GM12878 (cell line): ENCODE measurements at regions not wholly inside any gene's neighbourhood (a gene's known extent, or its start where the extent isn't known, plus 50 kb on each side); places are given as distances from the start of the nearest gene placed in this dataset.
"Not testable (repeated sequence)": the region's sequence is repeated elsewhere in the genome, so short reads cannot be mapped to it uniquely, and the experiment has no call there.

ENCODE experiments used
- ATAC-seq: fragments of 200-7000 bp; cut with Tn5 transposase; 3 replicates; pipeline ENCODE4 v1.9.1; 2020; ENCODE audit warnings: mild to moderate bottlenecking, moderate library complexity
- BruUV-seq: library from RNA; stranded (reverse); fragments of 400-500 nt; replicated peaks from 2 replicates; lab custom pipeline; 2021; lab: Mats Ljungman, UMichigan
- CTCF ChIA-PET: fragments of 300-600 bp; sonication (Branson Sonifier 250); formaldehyde crosslinking; extraction: SDS; loops from one replicate; lab custom pipeline; 2021; ENCODE audit warnings: inconsistent platforms; lab: Yijun Ruan, JAX
- POLR2A ChIA-PET: fragments of 350-600 bp; formaldehyde crosslinking; extraction: SDS; loops from one replicate; lab custom pipeline; 2021; ENCODE audit warnings: inconsistent platforms; lab: Charles Lee
- RAD21 ChIA-PET: fragments of 300-600 bp; sonication (Branson Sonifier 250); formaldehyde crosslinking; loops from one replicate; lab custom pipeline; 2023; ENCODE audit warnings: antibody characterized with exemption; ENCODE audit not compliant: unreplicated experiment; lab: Charles Lee
- SMC1A ChIA-PET: fragments of 300-600 bp; sonication (Branson Sonifier 250); formaldehyde crosslinking; loops from one replicate; lab custom pipeline; 2023; ENCODE audit not compliant: unreplicated experiment, uncharacterized antibody; lab: Charles Lee
- DNase-seq: peaks from one replicate; pipeline ENCODE4 v3.0.0-alpha.2; 2011; ENCODE audit warnings: low read depth, low spot score
- FAIRE-seq: peaks from 3 replicates; lab custom pipeline; 2011; peaks lifted over from hg19 to GRCh38; lab: Jason Lieb, UNC
- H2AFZ ChIP-seq: 2 replicates; pipeline ENCODE4 v1.6.0; 2011; ENCODE audit warnings: low read depth, low read length, control low read depth; ENCODE audit not compliant: control insufficient read depth
- H3K27ac ChIP-seq: 2 replicates; pipeline ENCODE4 v1.5.1; 2011; ENCODE audit warnings: control low read depth; ENCODE audit not compliant: control insufficient read depth, insufficient read depth
- H3K27me3 ChIP-seq, 2 experiments: replicated peaks in 1 of 2; 2 replicates each; pipeline versions ENCODE4 v1.6.0 to v1.6.1; 2011; ENCODE audit warnings: low read length in 1 of 2; ENCODE audit not compliant: control insufficient read depth in 2 of 2, insufficient read depth in 2 of 2
- H3K36me3 ChIP-seq, 2 experiments: 2 replicates each; pipeline ENCODE4 v1.5.1; 2011; ENCODE audit warnings: low read length in 1 of 2; ENCODE audit not compliant: control insufficient read depth in 2 of 2, insufficient read depth in 2 of 2
- H3K4me1 ChIP-seq: 2 replicates; pipeline ENCODE4 v1.6.1; 2011; ENCODE audit warnings: mild to moderate bottlenecking, low read length, moderate library complexity, mixed read lengths; ENCODE audit not compliant: control insufficient read depth, insufficient read depth
- H3K4me2 ChIP-seq: 2 replicates; pipeline ENCODE4 v1.6.0; 2011; ENCODE audit warnings: control low read depth; ENCODE audit not compliant: control insufficient read depth, insufficient read depth
- H3K4me3 ChIP-seq: fragments of 200-600 bp; sonication (generic); 2 replicates; pipeline ENCODE4 v1.5.1; 2016
- H3K79me2 ChIP-seq: 2 replicates; pipeline ENCODE4 v1.6.0; 2011; ENCODE audit warnings: low read length; ENCODE audit not compliant: control insufficient read depth, insufficient read depth
- H3K9ac ChIP-seq: 2 replicates; pipeline ENCODE4 v1.8.0; 2011; ENCODE audit warnings: low read length, control low read depth, mixed read lengths; ENCODE audit not compliant: control insufficient read depth, insufficient read depth
- H3K9me3 ChIP-seq: replicated peaks from 3 replicates; pipeline ENCODE4 v1.5.1; 2011; ENCODE audit warnings: mild to moderate bottlenecking, low read length; ENCODE audit not compliant: control insufficient read depth, insufficient read depth
- H4K20me1 ChIP-seq: 2 replicates; pipeline ENCODE4 v1.6.0; 2011; ENCODE audit not compliant: control insufficient read depth, insufficient read depth
- CHD4 ChIP-seq: fragments of 200-600 bp; sonication (generic); IDR thresholded peaks from 2 replicates; pipeline ENCODE4 v1.6.1; 2016; ENCODE audit warnings: mild to moderate bottlenecking
- DPF2 ChIP-seq: fragments of 450-650 bp; IDR thresholded peaks from 2 replicates; pipeline ENCODE4 v1.6.1; 2017; ENCODE audit warnings: mild to moderate bottlenecking
- RUNX3 ChIP-seq: IDR thresholded peaks from 2 replicates; pipeline ENCODE4 v1.6.1; 2012; ENCODE audit warnings: low read length, inconsistent platforms
- SPI1 ChIP-seq: IDR thresholded peaks from 2 replicates; pipeline ENCODE4 v1.6.1; 2011; ENCODE audit warnings: low read depth, mild to moderate bottlenecking, low read length, moderate library complexity, borderline replicate concordance; ENCODE audit not compliant: insufficient read depth
- USF2 ChIP-seq: IDR thresholded peaks from 2 replicates; pipeline ENCODE4 v1.6.1; 2011; ENCODE audit warnings: low read depth, low read length, improper control_type of control experiment, borderline replicate concordance
- WGBS: methylation state at CpG from one replicate; pipeline ENCODE4 v1.1.6; 2016; ENCODE audit warnings: low lambda C conversion rate; ENCODE audit not compliant: insufficient replicate concordance, insufficient coverage; ENCODE audit errors: missing lambda C conversion rate; 5-methylcytosine and 5-hydroxymethylcytosine counted together
- in situ Hi-C: fragments of 300-500 bp; cut with MboI; formaldehyde crosslinking; loops from 9 replicates; pipeline ENCODE4 v1.14.3; 2018; ENCODE audit warnings: mixed read lengths
- intact Hi-C: fragments of 100-400 bp; cut with micrococcal nuclease; formaldehyde crosslinking; loops from one replicate; pipeline ENCODE4 v1.14.2; 2022; ENCODE audit not compliant: unreplicated experiment
- TF ChIP-seq, protein P1 (sequence below): fragments of 450-650 bp; formaldehyde crosslinking; IDR thresholded peaks from 2 replicates; pipeline ENCODE4 v1.4.0; 2020; ENCODE audit warnings: mild to moderate bottlenecking, moderate library complexity
- TF ChIP-seq, protein P2 (sequence below): fragments of 450-650 bp; formaldehyde crosslinking; IDR thresholded peaks from 2 replicates; pipeline ENCODE4 v1.4.0; 2022; ENCODE audit warnings: mild to moderate bottlenecking, moderate library complexity
- TF ChIP-seq, protein P3 (sequence below): IDR thresholded peaks from 2 replicates; pipeline ENCODE4 v1.6.1; 2012; ENCODE audit warnings: low read depth, low read length, improper control_type of control experiment

- RAD21 ChIA-PET, ATAC-seq: not testable (repeated sequence)
Measured at GRCh38 chr5:50581845-50582244, 84.6 kb upstream of the PARP8 start.

DNA sequence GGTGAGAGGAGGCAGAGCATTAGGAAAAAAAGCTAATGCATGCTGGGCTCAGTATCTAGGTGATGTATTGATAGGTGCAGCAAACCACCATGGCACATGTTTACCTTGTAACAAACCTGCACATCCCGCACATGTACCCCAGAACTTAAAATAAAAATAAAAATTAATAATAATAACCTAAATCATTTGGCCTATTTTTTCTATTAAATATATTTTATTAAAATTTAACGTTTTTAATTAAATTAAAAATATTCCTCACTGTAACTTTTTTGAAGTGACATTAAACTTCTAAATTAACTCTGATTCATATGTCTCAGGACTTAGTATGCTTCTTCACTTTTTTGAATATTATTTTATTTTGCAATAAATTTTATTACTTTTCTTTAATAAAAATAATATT lies 83.7 kb upstream of the PARP8 start:
- FAIRE-seq (no peak), DNase-seq (no peak), ATAC-seq (no peak)
- intact Hi-C loops = no loop called here
- Histone ChIP-seq H3K4me2 (no peak overlapping the region), H3K27me3 (no peaks in the 10 kb centered on the region), H3K79me2 (no peaks in the 10 kb centered on the region), H3K4me3 (no peak overlapping the region), H3K36me3 (no peaks in the 10 kb centered on the region), H3K9ac (no peak overlapping the region), H4K20me1 (no peaks in the 10 kb centered on the region), H3K4me1 (no peaks in the 10 kb centered on the region), H3K27ac (no peak overlapping the region), H2AFZ (no peak overlapping the region), H3K9me3 (no peaks in the 10 kb centered on the region)
- CTCF ChIA-PET = no interaction called here
- SMC1A ChIA-PET = no interaction called here
- WGBS = 24% methylated on average over 2 of the region's 2 CpGs
- BruUV-seq = no TSS peak
- POLR2A ChIA-PET = no interaction called here
- in situ Hi-C loops = no loop called here
- RAD21 ChIA-PET = no interaction called here
- TF ChIP-seq, protein P1, sequence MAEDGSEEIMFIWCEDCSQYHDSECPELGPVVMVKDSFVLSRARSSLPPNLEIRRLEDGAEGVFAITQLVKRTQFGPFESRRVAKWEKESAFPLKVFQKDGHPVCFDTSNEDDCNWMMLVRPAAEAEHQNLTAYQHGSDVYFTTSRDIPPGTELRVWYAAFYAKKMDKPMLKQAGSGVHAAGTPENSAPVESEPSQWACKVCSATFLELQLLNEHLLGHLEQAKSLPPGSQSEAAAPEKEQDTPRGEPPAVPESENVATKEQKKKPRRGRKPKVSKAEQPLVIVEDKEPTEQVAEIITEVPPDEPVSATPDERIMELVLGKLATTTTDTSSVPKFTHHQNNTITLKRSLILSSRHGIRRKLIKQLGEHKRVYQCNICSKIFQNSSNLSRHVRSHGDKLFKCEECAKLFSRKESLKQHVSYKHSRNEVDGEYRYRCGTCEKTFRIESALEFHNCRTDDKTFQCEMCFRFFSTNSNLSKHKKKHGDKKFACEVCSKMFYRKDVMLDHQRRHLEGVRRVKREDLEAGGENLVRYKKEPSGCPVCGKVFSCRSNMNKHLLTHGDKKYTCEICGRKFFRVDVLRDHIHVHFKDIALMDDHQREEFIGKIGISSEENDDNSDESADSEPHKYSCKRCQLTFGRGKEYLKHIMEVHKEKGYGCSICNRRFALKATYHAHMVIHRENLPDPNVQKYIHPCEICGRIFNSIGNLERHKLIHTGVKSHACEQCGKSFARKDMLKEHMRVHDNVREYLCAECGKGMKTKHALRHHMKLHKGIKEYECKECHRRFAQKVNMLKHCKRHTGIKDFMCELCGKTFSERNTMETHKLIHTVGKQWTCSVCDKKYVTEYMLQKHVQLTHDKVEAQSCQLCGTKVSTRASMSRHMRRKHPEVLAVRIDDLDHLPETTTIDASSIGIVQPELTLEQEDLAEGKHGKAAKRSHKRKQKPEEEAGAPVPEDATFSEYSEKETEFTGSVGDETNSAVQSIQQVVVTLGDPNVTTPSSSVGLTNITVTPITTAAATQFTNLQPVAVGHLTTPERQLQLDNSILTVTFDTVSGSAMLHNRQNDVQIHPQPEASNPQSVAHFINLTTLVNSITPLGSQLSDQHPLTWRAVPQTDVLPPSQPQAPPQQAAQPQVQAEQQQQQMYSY = no peak
- TF ChIP-seq SPI1 (no peak), CHD4 (no peak), RUNX3 (no peak), USF2 (no peak), DPF2 (no peak)
- TF ChIP-seq, protein P2, sequence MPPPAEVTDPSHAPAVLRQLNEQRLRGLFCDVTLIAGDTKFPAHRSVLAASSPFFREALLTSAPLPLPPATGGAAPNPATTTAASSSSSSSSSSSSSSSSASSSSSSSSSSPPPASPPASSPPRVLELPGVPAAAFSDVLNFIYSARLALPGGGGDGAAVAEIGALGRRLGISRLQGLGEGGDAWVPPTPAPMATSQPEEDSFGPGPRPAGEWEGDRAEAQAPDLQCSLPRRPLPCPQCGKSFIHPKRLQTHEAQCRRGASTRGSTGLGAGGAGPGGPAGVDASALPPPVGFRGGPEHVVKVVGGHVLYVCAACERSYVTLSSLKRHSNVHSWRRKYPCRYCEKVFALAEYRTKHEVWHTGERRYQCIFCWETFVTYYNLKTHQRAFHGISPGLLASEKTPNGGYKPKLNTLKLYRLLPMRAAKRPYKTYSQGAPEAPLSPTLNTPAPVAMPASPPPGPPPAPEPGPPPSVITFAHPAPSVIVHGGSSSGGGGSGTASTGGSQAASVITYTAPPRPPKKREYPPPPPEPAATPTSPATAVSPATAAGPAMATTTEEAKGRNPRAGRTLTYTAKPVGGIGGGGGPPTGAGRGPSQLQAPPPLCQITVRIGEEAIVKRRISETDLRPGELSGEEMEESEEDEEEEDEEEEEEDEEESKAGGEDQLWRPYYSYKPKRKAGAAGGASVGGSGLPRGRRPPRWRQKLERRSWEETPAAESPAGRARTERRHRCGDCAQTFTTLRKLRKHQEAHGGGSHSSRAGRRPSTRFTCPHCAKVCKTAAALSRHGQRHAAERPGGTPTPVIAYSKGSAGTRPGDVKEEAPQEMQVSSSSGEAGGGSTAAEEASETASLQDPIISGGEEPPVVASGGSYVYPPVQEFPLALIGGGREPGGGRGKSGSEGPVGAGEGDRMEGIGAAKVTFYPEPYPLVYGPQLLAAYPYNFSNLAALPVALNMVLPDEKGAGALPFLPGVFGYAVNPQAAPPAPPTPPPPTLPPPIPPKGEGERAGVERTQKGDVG (CRISPR knock-in tag) = no peak
- TF ChIP-seq, protein P3, sequence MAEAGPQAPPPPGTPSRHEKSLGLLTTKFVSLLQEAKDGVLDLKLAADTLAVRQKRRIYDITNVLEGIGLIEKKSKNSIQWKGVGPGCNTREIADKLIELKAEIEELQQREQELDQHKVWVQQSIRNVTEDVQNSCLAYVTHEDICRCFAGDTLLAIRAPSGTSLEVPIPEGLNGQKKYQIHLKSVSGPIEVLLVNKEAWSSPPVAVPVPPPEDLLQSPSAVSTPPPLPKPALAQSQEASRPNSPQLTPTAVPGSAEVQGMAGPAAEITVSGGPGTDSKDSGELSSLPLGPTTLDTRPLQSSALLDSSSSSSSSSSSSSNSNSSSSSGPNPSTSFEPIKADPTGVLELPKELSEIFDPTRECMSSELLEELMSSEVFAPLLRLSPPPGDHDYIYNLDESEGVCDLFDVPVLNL = no peak

More at GRCh38 chr5:50581845-50582244, 84.6 kb upstream of the PARP8 start:
- H4K20me1 ChIP-seq, BruUV-seq, H3K27me3 ChIP-seq, in situ Hi-C loops, POLR2A ChIA-PET, H3K79me2 ChIP-seq, H3K9ac ChIP-seq, intact Hi-C loops, FAIRE-seq, H3K4me2 ChIP-seq, H3K36me3 ChIP-seq, H3K4me1 ChIP-seq, H2AFZ ChIP-seq, H3K9me3 ChIP-seq, DNase-seq, H3K27ac ChIP-seq, CTCF ChIA-PET, H3K4me3 ChIP-seq, SMC1A ChIA-PET: not testable (repeated sequence)
- 48% methylated on average over 1 of the region's 1 CpG for WGBS
